IPS DF 4.7 (cell line): ENCODE measurements at regions not wholly inside any gene's neighbourhood (a gene's known extent, or its start where the extent isn't known, plus 50 kb on each side); places are given as distances from the start of the nearest gene placed in this dataset.

ENCODE experiments used
- DNase-seq: peaks from one replicate; pipeline ENCODE4 v3.0.0-alpha.2; 2013; ENCODE audit warnings: low spot score; ENCODE audit errors: extremely low read depth

- DNase-seq: no peak
These were observed 182.5 kb downstream of the VRK1 start for GRCh38 chr14:96979611-96980074.

- no peak for DNase-seq
These were observed 183.7 kb downstream of the VRK1 start for GRCh38 chr14:96980835-96981234.

GRCh38 chr14:96986256-96987085 is 189.3 kb downstream of the VRK1 start:
- DNase-seq: no peak

- DNase-seq: no peak
These were observed 189.9 kb downstream of the VRK1 start for GRCh38 chr14:96987086-96987474.

GRCh38 chr14:96987771-96988170 is 190.6 kb downstream of the VRK1 start:
- no peak for DNase-seq

GRCh38 chr14:96989306-96989705 is 192.1 kb downstream of the VRK1 start:
- DNase-seq: no peak

GRCh38 chr14:96991226-96991625 is 194.0 kb downstream of the VRK1 start:
- no peak for DNase-seq

GRCh38 chr14:96994999-96995398 is 197.8 kb downstream of the VRK1 start:
- no peak for DNase-seq

- DNase-seq: no peak
These were observed 200.1 kb downstream of the VRK1 start for GRCh38 chr14:96997269-96997668.

- no peak for DNase-seq
These were observed 200.8 kb downstream of the VRK1 start for GRCh38 chr14:96997996-96998395.

GRCh38 chr14:96999654-97000155 is 202.5 kb downstream of the VRK1 start:
- no peak for DNase-seq

GRCh38 chr14:97002454-97002853 is 205.3 kb downstream of the VRK1 start:
- no peak for DNase-seq

- DNase-seq: no peak
These were observed 208.8 kb downstream of the VRK1 start for GRCh38 chr14:97005934-97006333.

- no peak for DNase-seq
These were observed 213.4 kb downstream of the VRK1 start for GRCh38 chr14:97010491-97011160.

GRCh38 chr14:97013878-97014277 is 216.7 kb downstream of the VRK1 start:
- no peak for DNase-seq

GRCh38 chr14:97021001-97021400 is 223.8 kb downstream of the VRK1 start:
- DNase-seq: no peak

GRCh38 chr14:97021571-97022168 is 224.5 kb downstream of the VRK1 start:
- DNase-seq: no peak

- DNase-seq: no peak
These were observed 225.6 kb downstream of the VRK1 start for GRCh38 chr14:97022741-97023140.

- no peak for DNase-seq
These were observed 226.7 kb downstream of the VRK1 start for GRCh38 chr14:97023871-97024270.

- DNase-seq: no peak
These were observed 227.1 kb downstream of the VRK1 start for GRCh38 chr14:97024300-97024699.

GRCh38 chr14:97025722-97026121 is 228.5 kb downstream of the VRK1 start:
- DNase-seq: no peak
